Esophagus squamous epithelium (tissue), 5 donors: ENCODE measurements at regions not wholly inside any gene's neighbourhood (a gene's known extent, or its start where the extent isn't known, plus 50 kb on each side); places are given as distances from the start of the nearest gene placed in this dataset.

ENCODE experiments used
- DNase-seq: peaks from one replicate; lab custom pipeline; 2025; lab: John Stamatoyannopoulos, UW
- H3K27ac ChIP-seq, 4 donors: fragments of 200-600 bp; sonication (generic); one replicate each; pipeline ENCODE4 v1.5.1; 2016 to 2019; ENCODE audit warnings: mild to moderate bottlenecking in 1 of 4
- H3K27me3 ChIP-seq, 4 donors: fragments of 200-600 bp; sonication (generic); 1 replicate in 3 of 4; 2 replicates in 1 of 4; pipeline versions ENCODE4 v1.5.1 to v1.6.0; 2017 to 2021; ENCODE audit warnings: antibody characterized with exemption in 1 of 4
- H3K36me3 ChIP-seq, 3 donors: fragments of 200-600 bp; sonication (generic); one replicate each; pipeline ENCODE4 v1.5.1; 2016 to 2019
- H3K4me1 ChIP-seq, 3 donors: fragments of 200-600 bp; sonication (generic); one replicate each; pipeline ENCODE4 v1.5.1; 2017 to 2019
- H3K4me3 ChIP-seq, 4 donors: fragments of 200-600 bp; sonication (generic); 1 replicate in 3 of 4; 2 replicates in 1 of 4; pipeline ENCODE4 v1.5.1; 2016 to 2019; ENCODE audit warnings: mild to moderate bottlenecking in 2 of 4, moderate library complexity in 1 of 4
- H3K9me3 ChIP-seq, 3 donors: fragments of 200-600 bp; sonication (generic); one replicate each; pipeline ENCODE4 v1.5.1; 2016 to 2019
- CTCF ChIP-seq, 6 experiments: fragments of 450-650 bp in 4 of 6; fragments of 200-600 bp in 2 of 6; sonication (generic) in 2 of 6; IDR thresholded peaks; one replicate each; pipeline ENCODE4 v1.5.1; 2016 to 2019; ENCODE audit warnings: antibody characterized with exemption in 6 of 6, mild to moderate bottlenecking in 4 of 6, moderate library complexity in 4 of 6
- POLR2A ChIP-seq, 4 donors: fragments of 450-650 bp; IDR thresholded peaks; one replicate each; pipeline ENCODE4 v1.6.1; 2017; ENCODE audit warnings: antibody characterized with exemption in 4 of 4, mild to moderate bottlenecking in 4 of 4, moderate library complexity in 3 of 4
- whole genome bisulfite sequencing, 2 donors: methylation state at CpG; one replicate each; pipeline ENCODE4 v1.1.5; 2018; 5-methylcytosine and 5-hydroxymethylcytosine counted together
- intact Hi-C: fragments of 100-400 bp; cut with DNase I; formaldehyde crosslinking; loops from one replicate; pipeline ENCODE4 v1.15.0; 2022
- donor health status: DM: yes; HTN: yes; CAD: no.

GRCh38 chr2:3913166-3913565 lies 209.8 kb downstream of the DCDC2C start:
- Histone ChIP-seq H3K4me1 (no peaks in the 10 kb centered on the region), H3K4me3 (no peak overlapping the region), H3K9me3 (peaks cover 0 to 5% (median 0%) of the 10 kb centered on the region in 3 donors), H3K27ac (no peak overlapping the region), H3K27me3 (no peaks in the 10 kb centered on the region), H3K36me3 (no peaks in the 10 kb centered on the region)
- intact Hi-C loops = no loop called here
- DNase-seq = no peak
- WGBS, 2 donors = 52 to 73% methylated on average over 12 of the region's 12 CpGs
- TF ChIP-seq POLR2A (IDR thresholded peaks at IDR 0.05) (no peak), CTCF (IDR thresholded peaks at IDR 0.05) (no peak)

GRCh38 chr2:3914241-3914640 lies 210.9 kb downstream of the DCDC2C start:
- WGBS, 2 donors = 34 to 42% methylated on average over 3 of the region's 3 CpGs
- no peak overlapping the region for H3K4me3 ChIP-seq
- H3K27me3 ChIP-seq = no peaks in the 10 kb centered on the region
- no peaks in the 10 kb centered on the region for H3K36me3 ChIP-seq
- intact Hi-C loops = no loop called here
- TF ChIP-seq CTCF (IDR thresholded peaks at IDR 0.05) (no peak), POLR2A (IDR thresholded peaks at IDR 0.05) (no peak)
- DNase-seq = no peak
- H3K4me1 ChIP-seq = no peaks in the 10 kb centered on the region
- H3K27ac ChIP-seq = no peak overlapping the region
- H3K9me3 ChIP-seq = no peaks in the 10 kb centered on the region

GRCh38 chr2:3927031-3927430 lies 223.7 kb downstream of the DCDC2C start:
- DNase-seq = no peak
- TF ChIP-seq POLR2A (IDR thresholded peaks at IDR 0.05) = no peak
- no peaks in the 10 kb centered on the region for H3K4me1 ChIP-seq
- H3K9me3 ChIP-seq = no peaks in the 10 kb centered on the region
- no peaks in the 10 kb centered on the region for H3K27me3 ChIP-seq
- H3K4me3 ChIP-seq = no peak overlapping the region
- no peak overlapping the region for H3K27ac ChIP-seq
- WGBS, 2 donors = 63 to 67% methylated on average over 5 of the region's 5 CpGs
- intact Hi-C loops = no loop called here
- no peaks in the 10 kb centered on the region for H3K36me3 ChIP-seq

GRCh38 chr2:3929374-3929773 lies 226.0 kb downstream of the DCDC2C start:
- Histone ChIP-seq H3K4me3 (no peak overlapping the region), H3K9me3 (no peaks in the 10 kb centered on the region), H3K27ac (no peak overlapping the region), H3K27me3 (no peaks in the 10 kb centered on the region), H3K4me1 (no peaks in the 10 kb centered on the region), H3K36me3 (no peaks in the 10 kb centered on the region)
- TF ChIP-seq CTCF (IDR thresholded peaks at IDR 0.05) = no peak
- no peak for TF ChIP-seq POLR2A (IDR thresholded peaks at IDR 0.05)
- intact Hi-C loops = no loop called here
- WGBS, 2 donors = 55 to 58% methylated on average over 3 of the region's 3 CpGs
- no peak for DNase-seq

- Histone ChIP-seq H3K36me3 (no peaks in the 10 kb centered on the region), H3K4me3 (no peak overlapping the region), H3K27ac (no peak overlapping the region), H3K9me3 (no peaks in the 10 kb centered on the region), H3K4me1 (no peaks in the 10 kb centered on the region), H3K27me3 (no peaks in the 10 kb centered on the region)
- intact Hi-C loops = no loop called here
- TF ChIP-seq POLR2A (IDR thresholded peaks at IDR 0.05) = no peak
- TF ChIP-seq CTCF (IDR thresholded peaks at IDR 0.05) = no peak
- 47 to 52% methylated on average over 7 of the region's 8 CpGs for WGBS, 2 donors
- DNase-seq = no peak
Observed at GRCh38 chr2:3930246-3930645, 226.9 kb downstream of the DCDC2C start.

- Histone ChIP-seq H3K9me3 (peaks cover 0 to 4% (median 0%) of the 10 kb centered on the region in 3 donors), H3K27ac (no peak overlapping the region), H3K4me3 (no peak overlapping the region), H3K4me1 (no peaks in the 10 kb centered on the region), H3K36me3 (no peaks in the 10 kb centered on the region), H3K27me3 (no peaks in the 10 kb centered on the region)
- intact Hi-C loops = no loop called here
- 40 to 60% methylated on average over 1 to 2 of the region's 7 CpGs for WGBS, 2 donors
- DNase-seq = no peak
- TF ChIP-seq POLR2A (IDR thresholded peaks at IDR 0.05) = no peak
- TF ChIP-seq CTCF (IDR thresholded peaks at IDR 0.05) = no peak
Observed at GRCh38 chr2:3940661-3941060, 237.3 kb downstream of the DCDC2C start.
